Astrocyte (in vitro differentiated cells and primary cell): ENCODE measurements at regions not wholly inside any gene's neighbourhood (a gene's known extent, or its start where the extent isn't known, plus 50 kb on each side); places are given as distances from the start of the nearest gene placed in this dataset.

ENCODE experiments used
- DNase-seq: peaks from one replicate; pipeline ENCODE4 v3.0.0-alpha.2; 2010; ENCODE audit warnings: low read depth
- FAIRE-seq: peaks from 2 replicates; lab custom pipeline; 2011; peaks lifted over from hg19 to GRCh38; lab: Jason Lieb, UNC
- H2AFZ ChIP-seq: 2 replicates; pipeline ENCODE4 v1.6.0; 2012; ENCODE audit warnings: low read depth, low read length, inconsistent platforms
- H3K27ac ChIP-seq: 2 replicates; pipeline ENCODE4 v1.5.1; 2011; ENCODE audit warnings: low read depth, low read length, inconsistent platforms
- H3K27me3 ChIP-seq: 2 replicates; pipeline ENCODE4 v1.6.0; 2011; ENCODE audit warnings: low read length, inconsistent platforms; ENCODE audit not compliant: insufficient read depth
- H3K36me3 ChIP-seq: 2 replicates; pipeline ENCODE4 v1.5.1; 2011; ENCODE audit warnings: low read length, inconsistent platforms; ENCODE audit not compliant: insufficient read depth
- H3K4me1 ChIP-seq: 2 replicates; pipeline ENCODE4 v1.5.1; 2011; ENCODE audit warnings: low read length, inconsistent platforms; ENCODE audit not compliant: insufficient read depth
- H3K4me2 ChIP-seq: 2 replicates; pipeline ENCODE4 v1.6.0; 2012; ENCODE audit warnings: low read length, inconsistent platforms
- H3K4me3 ChIP-seq: 2 replicates; pipeline ENCODE4 v1.5.1; 2011; ENCODE audit warnings: low read depth, mild to moderate bottlenecking, low read length, inconsistent platforms; ENCODE audit not compliant: insufficient read depth
- H3K79me2 ChIP-seq: 2 replicates; pipeline ENCODE4 v1.6.0; 2012; ENCODE audit warnings: mild to moderate bottlenecking, low read length, inconsistent platforms; ENCODE audit not compliant: insufficient read depth
- H3K9ac ChIP-seq: 2 replicates; pipeline ENCODE4 v1.6.0; 2012; ENCODE audit warnings: mild to moderate bottlenecking, low read length, inconsistent platforms
- H3K9me3 ChIP-seq: 2 replicates; pipeline ENCODE4 v1.5.1; 2012; ENCODE audit warnings: low read depth, mild to moderate bottlenecking, low read length, inconsistent platforms; ENCODE audit not compliant: insufficient read depth
- H4K20me1 ChIP-seq: 2 replicates; pipeline ENCODE4 v1.6.0; 2012; ENCODE audit warnings: low read length, inconsistent platforms; ENCODE audit not compliant: insufficient read depth
- H3K27ac Mint-ChIP-seq: one replicate; pipeline ENCODE4 v1.8.0; 2021; ENCODE audit warnings: mild to moderate bottlenecking, mixed read lengths; ENCODE audit not compliant: unreplicated experiment
- H3K27me3 Mint-ChIP-seq: one replicate; pipeline ENCODE4 v1.8.0; 2021; ENCODE audit warnings: low read depth, mixed read lengths; ENCODE audit not compliant: unreplicated experiment
- H3K36me3 Mint-ChIP-seq: one replicate; pipeline ENCODE4 v1.8.0; 2021; ENCODE audit warnings: low read depth, mixed read lengths; ENCODE audit not compliant: unreplicated experiment
- H3K4me1 Mint-ChIP-seq: one replicate; pipeline ENCODE4 v1.8.0; 2021; ENCODE audit warnings: low read depth, mixed read lengths; ENCODE audit not compliant: unreplicated experiment
- H3K4me3 Mint-ChIP-seq: one replicate; pipeline ENCODE4 v1.8.0; 2021; ENCODE audit warnings: mild to moderate bottlenecking, moderate library complexity, mixed read lengths; ENCODE audit not compliant: unreplicated experiment
- H3K9me3 Mint-ChIP-seq: one replicate; pipeline ENCODE4 v1.8.0; 2021; ENCODE audit warnings: mild to moderate bottlenecking, mixed read lengths; ENCODE audit not compliant: unreplicated experiment
- EZH2 ChIP-seq: IDR thresholded peaks from 2 replicates; pipeline ENCODE4 v1.6.1; 2012; ENCODE audit warnings: mild to moderate bottlenecking, low read length, inconsistent platforms; ENCODE audit not compliant: insufficient read depth
- TF ChIP-seq, protein P1 (sequence below): IDR thresholded peaks from 2 replicates; pipeline ENCODE4 v1.5.1; 2011; ENCODE audit warnings: low read depth, mild to moderate bottlenecking, inconsistent platforms, low read length, moderate library complexity; ENCODE audit not compliant: insufficient read depth

DNA sequence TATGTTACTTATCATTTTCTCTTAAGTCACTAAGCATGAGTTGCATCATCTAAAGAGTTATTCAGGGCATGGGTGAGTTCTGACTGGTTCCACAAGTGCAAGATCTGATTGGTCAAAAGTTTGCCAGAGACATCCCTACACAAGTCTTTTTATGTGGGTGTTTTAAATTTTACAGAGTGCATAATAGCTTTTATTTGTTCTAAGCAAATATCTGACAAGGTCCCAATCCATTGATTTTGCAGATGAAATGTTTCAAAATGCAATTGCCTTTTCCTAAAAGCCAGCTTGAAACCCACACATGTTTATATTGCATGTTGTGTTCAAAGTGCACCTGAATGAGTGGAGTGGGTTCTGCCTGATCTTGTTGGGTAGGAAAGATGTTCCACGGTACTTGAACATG, 101.7 kb upstream of the PAX6 start:
- H3K4me2 ChIP-seq = no peak overlapping the region
- Mint-ChIP-seq H3K4me1 (no peaks in the 10 kb centered on the region), H3K9me3 (no peaks in the 10 kb centered on the region), H3K27me3 (peaks cover 6% of the 10 kb centered on the region), H3K27ac (no peak overlapping the region), H3K36me3 (no peaks in the 10 kb centered on the region), H3K4me3 (no peak overlapping the region)
- no peaks in the 10 kb centered on the region for H3K36me3 ChIP-seq
- no peaks in the 10 kb centered on the region for H3K9me3 ChIP-seq
- no peaks in the 10 kb centered on the region for H4K20me1 ChIP-seq
- TF ChIP-seq, protein P1, sequence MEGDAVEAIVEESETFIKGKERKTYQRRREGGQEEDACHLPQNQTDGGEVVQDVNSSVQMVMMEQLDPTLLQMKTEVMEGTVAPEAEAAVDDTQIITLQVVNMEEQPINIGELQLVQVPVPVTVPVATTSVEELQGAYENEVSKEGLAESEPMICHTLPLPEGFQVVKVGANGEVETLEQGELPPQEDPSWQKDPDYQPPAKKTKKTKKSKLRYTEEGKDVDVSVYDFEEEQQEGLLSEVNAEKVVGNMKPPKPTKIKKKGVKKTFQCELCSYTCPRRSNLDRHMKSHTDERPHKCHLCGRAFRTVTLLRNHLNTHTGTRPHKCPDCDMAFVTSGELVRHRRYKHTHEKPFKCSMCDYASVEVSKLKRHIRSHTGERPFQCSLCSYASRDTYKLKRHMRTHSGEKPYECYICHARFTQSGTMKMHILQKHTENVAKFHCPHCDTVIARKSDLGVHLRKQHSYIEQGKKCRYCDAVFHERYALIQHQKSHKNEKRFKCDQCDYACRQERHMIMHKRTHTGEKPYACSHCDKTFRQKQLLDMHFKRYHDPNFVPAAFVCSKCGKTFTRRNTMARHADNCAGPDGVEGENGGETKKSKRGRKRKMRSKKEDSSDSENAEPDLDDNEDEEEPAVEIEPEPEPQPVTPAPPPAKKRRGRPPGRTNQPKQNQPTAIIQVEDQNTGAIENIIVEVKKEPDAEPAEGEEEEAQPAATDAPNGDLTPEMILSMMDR = no peak
- TF ChIP-seq EZH2 = no peak
- FAIRE-seq = no peak
- H3K4me3 ChIP-seq = no peak overlapping the region
- H3K27ac ChIP-seq = no peak overlapping the region
- no peak overlapping the region for H2AFZ ChIP-seq
- H3K79me2 ChIP-seq = no peaks in the 10 kb centered on the region
- no peak overlapping the region for H3K9ac ChIP-seq
- H3K4me1 ChIP-seq = no peaks in the 10 kb centered on the region
- H3K27me3 ChIP-seq = peaks cover 8% of the 10 kb centered on the region
- DNase-seq = no peak

DNA sequence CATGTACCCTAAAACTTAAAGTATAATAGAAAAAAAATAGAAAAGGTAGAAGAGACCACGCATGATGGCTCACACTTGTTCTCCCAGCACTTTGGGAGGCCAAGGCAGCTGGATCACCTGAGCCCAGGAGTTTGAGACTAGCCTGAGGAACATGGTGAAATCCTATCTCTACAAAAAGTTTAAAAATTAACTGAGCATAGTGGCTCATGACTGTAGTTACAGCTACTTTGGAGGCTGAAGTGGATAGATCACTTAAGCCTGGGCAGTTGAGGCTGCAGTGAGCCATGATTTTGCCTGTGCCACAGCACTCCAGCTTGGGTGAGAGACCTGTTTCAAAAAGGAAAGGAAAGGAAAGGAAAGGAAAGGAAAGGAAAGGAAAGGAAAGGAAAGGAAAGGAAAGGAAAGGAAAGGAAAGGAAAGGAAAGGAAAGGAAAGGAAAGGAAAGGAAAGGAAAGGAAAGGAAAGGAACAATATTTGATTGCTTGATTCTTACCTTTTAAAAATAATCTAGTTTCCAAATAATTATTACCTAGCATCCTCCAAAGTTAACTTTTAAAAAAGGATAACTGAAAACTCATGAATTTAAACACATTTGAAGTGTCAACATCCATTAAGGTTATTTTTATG, 99.9 kb upstream of the PAX6 start:
- H3K4me3 Mint-ChIP-seq = no peak overlapping the region
- no peaks in the 10 kb centered on the region for H3K4me1 Mint-ChIP-seq
- H3K27ac ChIP-seq = no peak overlapping the region
- DNase-seq (no peak), FAIRE-seq (no peak)
- TF ChIP-seq, protein P1 = no peak
- no peak for TF ChIP-seq EZH2
- H3K4me2 ChIP-seq = no peak overlapping the region
- no peaks in the 10 kb centered on the region for H4K20me1 ChIP-seq
- H3K36me3 ChIP-seq = no peaks in the 10 kb centered on the region
- H3K27ac Mint-ChIP-seq = no peak overlapping the region
- H3K36me3 Mint-ChIP-seq = peaks cover 2% of the 10 kb centered on the region
- no peaks in the 10 kb centered on the region for H3K79me2 ChIP-seq
- H3K27me3 Mint-ChIP-seq = peaks cover 7% of the 10 kb centered on the region
- no peaks in the 10 kb centered on the region for H3K4me1 ChIP-seq
- H3K9ac ChIP-seq = no peak overlapping the region
- peaks cover 8% of the 10 kb centered on the region for H3K27me3 ChIP-seq
- H3K4me3 ChIP-seq = no peak overlapping the region
- no peaks in the 10 kb centered on the region for H3K9me3 ChIP-seq
- H3K9me3 Mint-ChIP-seq = peaks cover 7% of the 10 kb centered on the region
- no peak overlapping the region for H2AFZ ChIP-seq

DNA sequence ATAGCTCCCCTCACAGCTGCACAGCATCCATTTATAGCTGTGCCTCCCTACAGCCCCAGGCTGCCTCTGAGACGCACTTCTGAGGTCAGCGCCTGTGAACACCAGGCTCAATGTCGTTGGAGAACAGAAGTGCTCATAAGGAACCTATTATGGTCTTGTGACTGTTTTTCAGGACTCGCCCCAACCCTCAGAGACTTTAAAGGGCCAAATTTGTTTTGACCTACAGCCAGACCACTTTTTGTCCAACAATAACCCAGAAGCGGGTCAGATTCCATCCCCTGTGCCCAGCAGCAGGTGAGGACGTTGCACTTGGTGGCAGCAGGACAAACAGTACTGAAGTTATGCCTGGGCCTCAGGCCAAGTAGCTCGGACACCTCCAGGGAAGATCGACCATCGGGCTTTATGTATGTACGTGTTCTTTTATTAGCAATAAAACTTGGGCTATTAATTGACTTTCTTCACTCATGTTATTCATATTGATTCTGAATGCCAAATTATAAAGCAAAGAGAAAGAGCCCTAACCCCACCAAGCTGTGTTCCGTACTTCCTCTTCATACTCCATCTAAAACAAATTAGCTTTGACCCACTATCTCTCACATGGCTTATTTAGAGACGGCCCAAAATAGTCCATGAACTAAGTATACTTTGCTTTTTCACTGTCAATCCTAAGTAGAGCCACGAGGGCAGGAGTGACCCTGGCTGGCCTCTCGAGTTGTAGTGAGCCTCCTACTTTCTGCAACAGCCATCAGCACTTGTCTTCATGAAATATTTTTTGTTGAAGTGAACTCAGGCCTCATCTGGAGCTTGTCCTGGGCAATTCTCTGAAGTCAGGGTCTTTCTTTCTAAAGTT, 92.3 kb upstream of the PAX6 start:
- no peaks in the 10 kb centered on the region for H3K9me3 ChIP-seq
- no peaks in the 10 kb centered on the region for H4K20me1 ChIP-seq
- H3K36me3 Mint-ChIP-seq = peaks cover 2% of the 10 kb centered on the region
- H3K4me3 ChIP-seq = no peak overlapping the region
- H3K4me3 Mint-ChIP-seq = no peak overlapping the region
- H3K27ac Mint-ChIP-seq = no peak overlapping the region
- H3K9me3 Mint-ChIP-seq = peaks cover 10% of the 10 kb centered on the region
- H3K27me3 Mint-ChIP-seq = peaks cover 6% of the 10 kb centered on the region
- H3K4me1 ChIP-seq = no peaks in the 10 kb centered on the region
- TF ChIP-seq, protein P1 = no peak
- no peak for TF ChIP-seq EZH2
- no peaks in the 10 kb centered on the region for H3K36me3 ChIP-seq
- no peak for FAIRE-seq
- no peak overlapping the region for H3K9ac ChIP-seq
- no peaks in the 10 kb centered on the region for H3K79me2 ChIP-seq
- no peak overlapping the region for H3K27ac ChIP-seq
- H3K4me1 Mint-ChIP-seq = no peaks in the 10 kb centered on the region
- H2AFZ ChIP-seq = no peak overlapping the region
- H3K4me2 ChIP-seq = no peak overlapping the region
- H3K27me3 ChIP-seq = no peaks in the 10 kb centered on the region
- DNase-seq = no peak
